ENCODE measurements at regions not wholly inside any gene's neighbourhood (a gene's known extent, or its start where the extent isn't known, plus 50 kb on each side); places are given as distances from the start of the nearest gene placed in this dataset.

DNA sequence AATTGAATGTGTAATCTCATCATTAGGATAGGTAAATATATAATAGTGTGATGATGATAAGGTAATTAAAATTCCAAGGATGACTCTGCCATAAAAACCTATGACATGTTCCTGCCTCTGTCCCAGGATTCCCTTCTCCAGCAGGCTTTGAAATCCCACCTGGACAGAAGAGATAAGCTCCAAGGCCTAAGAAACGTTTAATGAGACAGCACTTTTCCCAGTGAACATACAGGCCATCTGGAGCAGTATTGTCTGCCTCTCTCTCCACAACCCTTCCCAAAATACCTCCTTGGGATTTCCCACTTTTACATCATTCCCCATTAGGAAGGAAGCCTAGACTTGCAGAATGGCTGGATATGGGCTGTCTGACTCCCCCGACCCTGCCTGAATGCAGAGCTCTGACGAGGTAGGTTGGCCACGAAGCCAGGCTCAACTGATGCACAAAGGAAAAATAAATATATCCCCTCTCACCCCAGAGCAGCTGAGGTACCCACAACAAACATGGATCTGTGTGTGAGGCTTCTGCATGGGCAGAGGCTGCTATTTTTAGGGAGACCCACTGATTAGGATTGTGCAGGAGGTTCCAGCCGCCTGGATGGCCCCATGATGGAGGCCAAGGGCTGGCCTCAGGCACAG is 71.0 kb downstream of the TMPRSS5 start:
- H3K36me3 Mint-ChIP-seq (ENCODE audit: low read depth), result no peaks in the 10 kb centered on the region
- CTCF ChIA-PET, result no interaction called here
- no peaks in the 10 kb centered on the region for H3K4me1 Mint-ChIP-seq (ENCODE audit: low read depth)
- H3K9me3 Mint-ChIP-seq (ENCODE audit: insufficient read depth), result no peaks in the 10 kb centered on the region
- H3K27ac Mint-ChIP-seq, result no peak overlapping the region
- H3K27me3 Mint-ChIP-seq (ENCODE audit: low read depth), result peaks cover 10% of the 10 kb centered on the region
- DNase-seq, result no peak
- POLR2A ChIA-PET, result no interaction called here
- no peak overlapping the region for H3K4me3 Mint-ChIP-seq
- ATAC-seq, result no peak

- Mint-ChIP-seq H3K4me1 (ENCODE audit: low read depth) (no peaks in the 10 kb centered on the region), H3K27ac (no peak overlapping the region), H3K36me3 (ENCODE audit: low read depth) (no peaks in the 10 kb centered on the region), H3K4me3 (no peak overlapping the region), H3K27me3 (ENCODE audit: low read depth) (peaks cover 10% of the 10 kb centered on the region), H3K9me3 (ENCODE audit: insufficient read depth) (no peaks in the 10 kb centered on the region)
- ChIA-PET CTCF (no interaction called here), POLR2A (no interaction called here)
- DNase-seq, result no peak
- no peak for ATAC-seq
Observed at GRCh38 chr11:113632981-113633380, 73.1 kb downstream of the TMPRSS5 start.

DNA sequence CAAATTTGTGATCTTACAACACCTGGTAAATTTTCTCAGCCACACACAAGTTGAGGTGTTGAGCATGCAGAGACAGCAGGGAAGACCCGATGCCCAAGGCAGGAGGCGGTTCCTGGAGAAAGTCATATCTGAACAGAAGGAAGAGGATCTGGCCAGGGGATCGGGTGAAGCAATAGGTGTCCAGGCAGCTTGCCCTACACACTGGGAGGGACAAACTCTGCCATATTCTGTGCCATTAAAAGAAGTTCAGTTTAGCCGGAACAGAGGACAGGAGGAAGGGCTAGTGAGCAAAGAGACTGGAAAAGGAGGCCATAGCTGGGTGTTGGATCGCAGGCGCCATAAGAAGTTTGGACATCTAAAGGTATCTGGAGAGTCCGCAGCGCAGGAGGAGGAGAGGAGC is 76.5 kb downstream of the TMPRSS5 start:
- ATAC-seq (no peak), DNase-seq (no peak)
- ChIA-PET POLR2A (no interaction called here), CTCF (no interaction called here)
- no peak overlapping the region for H3K27ac Mint-ChIP-seq
- H3K4me3 Mint-ChIP-seq, result no peak overlapping the region
- no peaks in the 10 kb centered on the region for H3K36me3 Mint-ChIP-seq (ENCODE audit: low read depth)
- H3K4me1 Mint-ChIP-seq (ENCODE audit: low read depth), result no peaks in the 10 kb centered on the region
- no peaks in the 10 kb centered on the region for H3K9me3 Mint-ChIP-seq (ENCODE audit: insufficient read depth)
- H3K27me3 Mint-ChIP-seq (ENCODE audit: low read depth), result peaks cover 11% of the 10 kb centered on the region

GRCh38 chr11:113628912-113629311 is 77.2 kb downstream of the TMPRSS5 start:
- Mint-ChIP-seq H3K27me3 (ENCODE audit: low read depth) (peaks cover 11% of the 10 kb centered on the region), H3K9me3 (ENCODE audit: insufficient read depth) (no peaks in the 10 kb centered on the region), H3K27ac (no peak overlapping the region), H3K4me1 (ENCODE audit: low read depth) (no peaks in the 10 kb centered on the region), H3K36me3 (ENCODE audit: low read depth) (no peaks in the 10 kb centered on the region), H3K4me3 (no peak overlapping the region)
- CTCF ChIA-PET, result no interaction called here
- POLR2A ChIA-PET, result no interaction called here
- no peak for ATAC-seq
- no peak for DNase-seq

GRCh38 chr11:113627946-113628345 is 78.2 kb downstream of the TMPRSS5 start:
- DNase-seq, result no peak
- H3K36me3 Mint-ChIP-seq (ENCODE audit: low read depth), result no peaks in the 10 kb centered on the region
- no peak overlapping the region for H3K4me3 Mint-ChIP-seq
- CTCF ChIA-PET, result no interaction called here
- no peak for ATAC-seq
- H3K27ac Mint-ChIP-seq, result no peak overlapping the region
- H3K27me3 Mint-ChIP-seq (ENCODE audit: low read depth), result peaks cover 13% of the 10 kb centered on the region
- H3K4me1 Mint-ChIP-seq (ENCODE audit: low read depth), result no peaks in the 10 kb centered on the region
- no peaks in the 10 kb centered on the region for H3K9me3 Mint-ChIP-seq (ENCODE audit: insufficient read depth)
- POLR2A ChIA-PET, result no interaction called here

DNA sequence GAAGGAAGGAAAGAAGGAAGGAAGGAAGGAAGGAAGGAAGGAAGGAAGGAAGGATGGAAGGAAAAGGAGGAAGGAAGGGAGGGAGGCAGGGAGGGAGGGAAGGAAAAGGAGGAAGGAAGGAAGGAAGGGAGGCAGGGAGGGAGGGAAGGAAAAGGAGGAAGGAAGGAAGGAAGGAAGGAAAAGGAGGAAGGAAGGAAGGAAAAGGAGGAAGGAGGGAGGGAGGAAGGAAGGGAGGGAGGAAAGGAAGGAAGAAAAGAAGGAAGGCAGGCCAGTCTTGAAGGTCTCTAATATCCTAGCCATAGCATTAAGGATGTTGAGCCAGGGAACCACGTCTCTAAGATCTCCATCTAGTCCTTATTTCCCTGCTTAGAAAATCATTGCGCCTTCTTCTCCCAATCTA is 78.8 kb downstream of the TMPRSS5 start:
- H3K36me3 Mint-ChIP-seq (ENCODE audit: low read depth), result no peaks in the 10 kb centered on the region
- DNase-seq, result no peak
- CTCF ChIA-PET, result no interaction called here
- no peaks in the 10 kb centered on the region for H3K9me3 Mint-ChIP-seq (ENCODE audit: insufficient read depth)
- no peak for ATAC-seq
- POLR2A ChIA-PET, result no interaction called here
- H3K4me1 Mint-ChIP-seq (ENCODE audit: low read depth), result no peaks in the 10 kb centered on the region
- no peak overlapping the region for H3K4me3 Mint-ChIP-seq
- H3K27me3 Mint-ChIP-seq (ENCODE audit: low read depth), result peaks cover 15% of the 10 kb centered on the region
- no peak overlapping the region for H3K27ac Mint-ChIP-seq

DNA sequence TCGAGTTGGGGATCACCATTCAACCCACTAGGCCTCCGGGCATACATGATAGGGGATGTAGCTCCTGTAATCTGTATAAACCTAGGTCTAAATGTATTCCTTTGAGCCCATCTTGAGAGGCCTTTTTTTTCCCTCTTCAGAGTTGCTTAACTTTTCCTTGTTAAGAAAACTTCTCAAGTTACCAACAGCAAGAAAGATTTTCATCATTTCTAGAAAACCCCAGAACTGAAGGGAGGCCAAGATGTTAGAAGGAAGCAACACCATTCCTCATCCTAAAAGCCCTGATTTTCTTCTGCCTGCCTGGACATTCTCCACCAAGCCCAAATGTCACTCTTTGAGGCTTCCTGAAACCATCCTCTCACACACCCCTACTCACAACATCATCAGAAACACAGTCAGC is 79.4 kb downstream of the TMPRSS5 start:
- Mint-ChIP-seq H3K4me1 (ENCODE audit: low read depth) (no peaks in the 10 kb centered on the region), H3K36me3 (ENCODE audit: low read depth) (no peaks in the 10 kb centered on the region), H3K27me3 (ENCODE audit: low read depth) (peaks cover 17% of the 10 kb centered on the region), H3K27ac (no peak overlapping the region), H3K9me3 (ENCODE audit: insufficient read depth) (no peaks in the 10 kb centered on the region), H3K4me3 (no peak overlapping the region)
- ATAC-seq, result no peak
- CTCF ChIA-PET, result no interaction called here
- no peak for DNase-seq
- POLR2A ChIA-PET, result no interaction called here

GRCh38 chr11:113623114-113623513 is 83.0 kb downstream of the TMPRSS5 start:
- ATAC-seq (no peak), DNase-seq (no peak)
- ChIA-PET POLR2A (no interaction called here), CTCF (no interaction called here)
- peaks cover 23% of the 10 kb centered on the region for H3K27me3 Mint-ChIP-seq (ENCODE audit: low read depth)
- no peaks in the 10 kb centered on the region for H3K9me3 Mint-ChIP-seq (ENCODE audit: insufficient read depth)
- H3K4me3 Mint-ChIP-seq, result no peak overlapping the region
- no peaks in the 10 kb centered on the region for H3K4me1 Mint-ChIP-seq (ENCODE audit: low read depth)
- H3K36me3 Mint-ChIP-seq (ENCODE audit: low read depth), result no peaks in the 10 kb centered on the region
- H3K27ac Mint-ChIP-seq, result no peak overlapping the region

DNA sequence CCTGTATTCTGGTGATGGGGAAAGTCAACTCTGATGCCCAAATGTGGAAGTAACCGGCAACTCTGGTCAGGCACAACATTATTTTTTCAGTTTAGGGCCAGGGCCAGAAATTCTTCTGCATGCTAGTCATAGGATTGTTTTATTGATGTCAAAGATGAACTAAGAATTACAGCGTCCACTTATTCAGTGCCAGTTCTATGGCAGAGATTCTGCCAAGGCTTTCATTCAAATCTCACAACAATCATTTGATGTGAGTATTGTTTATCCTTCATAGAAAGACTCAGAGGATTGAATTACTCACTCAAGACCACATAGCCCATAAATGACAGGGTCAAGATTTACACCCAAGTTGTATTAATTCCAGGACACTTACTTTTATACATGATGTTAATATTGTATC is 87.7 kb downstream of the TMPRSS5 start:
- ChIA-PET CTCF (no interaction called here), POLR2A (no interaction called here)
- no peaks in the 10 kb centered on the region for H3K9me3 Mint-ChIP-seq (ENCODE audit: insufficient read depth)
- no peaks in the 10 kb centered on the region for H3K36me3 Mint-ChIP-seq (ENCODE audit: low read depth)
- no peak overlapping the region for H3K27ac Mint-ChIP-seq
- H3K27me3 Mint-ChIP-seq (ENCODE audit: low read depth), result peaks cover 17% of the 10 kb centered on the region
- H3K4me3 Mint-ChIP-seq, result no peak overlapping the region
- DNase-seq, result no peak
- no peak for ATAC-seq
- H3K4me1 Mint-ChIP-seq (ENCODE audit: low read depth), result no peaks in the 10 kb centered on the region

- Mint-ChIP-seq H3K4me1 (ENCODE audit: low read depth) (no peaks in the 10 kb centered on the region), H3K27ac (no peak overlapping the region), H3K36me3 (ENCODE audit: low read depth) (no peaks in the 10 kb centered on the region), H3K27me3 (ENCODE audit: low read depth) (peaks cover 16% of the 10 kb centered on the region), H3K9me3 (ENCODE audit: insufficient read depth) (no peaks in the 10 kb centered on the region), H3K4me3 (no peak overlapping the region)
- DNase-seq (no peak), ATAC-seq (no peak)
- ChIA-PET CTCF (interaction anchor here (1.2 kb wide), 1 partner anchor 53 kb away, joined by 3 read pairs; no protein-coding TSS in a partner anchor), POLR2A (no interaction called here)
Observed at GRCh38 chr11:113615773-113616172, 90.3 kb downstream of the TMPRSS5 start.

GRCh38 chr11:113615098-113615497 is 91.0 kb downstream of the TMPRSS5 start:
- CTCF ChIA-PET, result interaction anchor here (1.2 kb wide), 1 partner anchor 54 kb away, joined by 3 read pairs; no protein-coding TSS in a partner anchor
- POLR2A ChIA-PET, result no interaction called here
- H3K9me3 Mint-ChIP-seq (ENCODE audit: insufficient read depth), result no peaks in the 10 kb centered on the region
- DNase-seq (no peak), ATAC-seq (no peak)
- no peak overlapping the region for H3K4me3 Mint-ChIP-seq
- no peak overlapping the region for H3K27ac Mint-ChIP-seq
- H3K27me3 Mint-ChIP-seq (ENCODE audit: low read depth), result peaks cover 16% of the 10 kb centered on the region
- H3K4me1 Mint-ChIP-seq (ENCODE audit: low read depth), result no peaks in the 10 kb centered on the region
- no peaks in the 10 kb centered on the region for H3K36me3 Mint-ChIP-seq (ENCODE audit: low read depth)

GRCh38 chr11:113614097-113614496 is 92.0 kb downstream of the TMPRSS5 start:
- ChIA-PET CTCF (interaction anchor here (1.0 kb wide), 1 partner anchor 27 kb away, joined by 3 read pairs; no protein-coding TSS in a partner anchor), POLR2A (no interaction called here)
- DNase-seq, result no peak
- Mint-ChIP-seq H3K27me3 (ENCODE audit: low read depth) (peaks cover 10% of the 10 kb centered on the region), H3K9me3 (ENCODE audit: insufficient read depth) (no peaks in the 10 kb centered on the region), H3K4me1 (ENCODE audit: low read depth) (no peaks in the 10 kb centered on the region), H3K4me3 (no peak overlapping the region), H3K27ac (no peak overlapping the region), H3K36me3 (ENCODE audit: low read depth) (no peaks in the 10 kb centered on the region)
- no peak for ATAC-seq

DNA sequence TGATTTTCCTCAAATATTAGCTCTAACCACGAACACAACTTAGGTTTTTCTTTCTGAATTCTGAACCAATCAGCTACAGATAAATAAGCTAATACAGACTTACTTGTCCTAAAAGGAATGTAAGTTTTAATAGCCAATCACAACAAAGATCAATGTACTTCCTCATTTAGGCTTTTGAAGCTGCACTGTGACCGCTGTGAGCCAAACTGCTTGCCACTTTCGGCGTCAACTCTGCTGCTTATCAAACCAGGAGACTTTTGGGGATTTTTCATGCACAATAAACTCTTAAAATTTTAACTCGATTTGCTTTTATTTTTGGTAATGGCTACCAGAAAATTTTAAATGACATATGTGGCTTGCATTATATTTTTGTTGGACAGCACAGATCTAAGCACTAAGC is 92.5 kb downstream of the TMPRSS5 start:
- no peaks in the 10 kb centered on the region for H3K9me3 Mint-ChIP-seq (ENCODE audit: insufficient read depth)
- POLR2A ChIA-PET, result no interaction called here
- H3K27ac Mint-ChIP-seq, result no peak overlapping the region
- DNase-seq, result no peak
- H3K27me3 Mint-ChIP-seq (ENCODE audit: low read depth), result peaks cover 10% of the 10 kb centered on the region
- no peak overlapping the region for H3K4me3 Mint-ChIP-seq
- CTCF ChIA-PET, result interaction anchor here (1.0 kb wide), 1 partner anchor 26 kb away, joined by 3 read pairs; no protein-coding TSS in a partner anchor
- H3K4me1 Mint-ChIP-seq (ENCODE audit: low read depth), result no peaks in the 10 kb centered on the region
- no peak for ATAC-seq
- no peaks in the 10 kb centered on the region for H3K36me3 Mint-ChIP-seq (ENCODE audit: low read depth)
